Neural progenitor cell (in vitro differentiated cells): ENCODE measurements at regions not wholly inside any gene's neighbourhood (a gene's known extent, or its start where the extent isn't known, plus 50 kb on each side); places are given as distances from the start of the nearest gene placed in this dataset.

Experiments used
- DNase-seq: peaks from one replicate; pipeline ENCODE4 v3.0.0-alpha.2; 2016; ENCODE audit warnings: low spot score
- H2AFZ ChIP-seq: fragments of 200-600 bp; sonication (generic); replicated peaks from 2 replicates; pipeline ENCODE4 v1.6.1; 2016; ENCODE audit warnings: antibody characterized with exemption
- H3F3A ChIP-seq: fragments of 200-600 bp; sonication (generic); 2 replicates; pipeline ENCODE4 v1.6.1; 2016; ENCODE audit warnings: antibody characterized with exemption, low read depth
- H3K27ac ChIP-seq: fragments of 200-600 bp; sonication (generic); 2 replicates; pipeline ENCODE4 v1.5.1; 2016; ENCODE audit warnings: mild to moderate bottlenecking
- H3K27me3 ChIP-seq: fragments of 200-600 bp; sonication (generic); 2 replicates; pipeline ENCODE4 v1.6.1; 2016; ENCODE audit warnings: mild to moderate bottlenecking, moderate library complexity
- H3K36me3 ChIP-seq: fragments of 200-600 bp; sonication (generic); 2 replicates; pipeline ENCODE4 v1.5.1; 2016
- H3K4me1 ChIP-seq: fragments of 200-600 bp; sonication (generic); 2 replicates; pipeline ENCODE4 v1.6.1; 2016; ENCODE audit warnings: mixed run types
- H3K4me2 ChIP-seq: fragments of 200-600 bp; sonication (generic); 2 replicates; pipeline ENCODE4 v1.6.1; 2016
- H3K4me3 ChIP-seq: fragments of 200-600 bp; sonication (generic); 2 replicates; pipeline ENCODE4 v1.5.1; 2016
- H3K79me2 ChIP-seq: fragments of 200-600 bp; sonication (generic); 2 replicates; pipeline ENCODE4 v1.6.1; 2016; ENCODE audit warnings: low read depth
- H3K9ac ChIP-seq: fragments of 200-600 bp; sonication (generic); 2 replicates; pipeline ENCODE4 v1.6.1; 2016
- H3K9me3 ChIP-seq: fragments of 200-600 bp; sonication (generic); 2 replicates; pipeline ENCODE4 v1.5.1; 2016; ENCODE audit warnings: low read depth
- H4K20me1 ChIP-seq: fragments of 200-600 bp; sonication (generic); 2 replicates; pipeline ENCODE4 v1.6.1; 2016; ENCODE audit warnings: low read depth
- H3K27ac Mint-ChIP-seq: 3 replicates; pipeline ENCODE4 v1.8.0; 2021; ENCODE audit warnings: mixed read lengths
- H3K27me3 Mint-ChIP-seq: 2 replicates; pipeline ENCODE4 v1.8.0; 2022; ENCODE audit warnings: low read depth, mild to moderate bottlenecking, inconsistent platforms, moderate library complexity, mixed read lengths; ENCODE audit not compliant: insufficient read depth
- H3K36me3 Mint-ChIP-seq: 3 replicates; pipeline ENCODE4 v1.8.0; 2021; ENCODE audit warnings: mixed read lengths
- H3K4me1 Mint-ChIP-seq: 3 replicates; pipeline ENCODE4 v1.8.0; 2021; ENCODE audit warnings: mixed read lengths
- H3K4me3 Mint-ChIP-seq: 3 replicates; pipeline ENCODE4 v1.8.0; 2021; ENCODE audit warnings: mild to moderate bottlenecking, moderate library complexity, mixed read lengths
- H3K9me3 Mint-ChIP-seq: 3 replicates; pipeline ENCODE4 v1.8.0; 2020; ENCODE audit warnings: mixed read lengths
- CTCF ChIP-seq: fragments of 200-600 bp; sonication (generic); IDR thresholded peaks from 2 replicates; pipeline ENCODE4 v1.5.1; 2017; ENCODE audit warnings: antibody characterized with exemption, mild to moderate bottlenecking
- EZH2 ChIP-seq: fragments of 200-600 bp; sonication (generic); IDR thresholded peaks from 2 replicates; pipeline ENCODE4 v1.6.1; 2017; ENCODE audit warnings: antibody characterized with exemption, mild to moderate bottlenecking, moderate library complexity
- EZH2phosphoT487 ChIP-seq: fragments of 200-600 bp; sonication (generic); IDR thresholded peaks from 2 replicates; pipeline ENCODE4 v1.6.1; 2017; ENCODE audit warnings: antibody characterized with exemption

- no peak overlapping the region for H3K4me2 ChIP-seq
- no peaks in the 10 kb centered on the region for H3K9me3 ChIP-seq
- H2AFZ ChIP-seq: no peak overlapping the region
- Mint-ChIP-seq H3K36me3 (no peaks in the 10 kb centered on the region), H3K4me1 (peaks cover 57% of the 10 kb centered on the region), H3K9me3 (no peaks in the 10 kb centered on the region), H3K4me3 (peak overlapping the region; percentile 15), H3K27me3 (peaks cover 10% of the 10 kb centered on the region), H3K27ac (no peak overlapping the region)
- H3K27ac ChIP-seq: no peak overlapping the region
- no peaks in the 10 kb centered on the region for H3K27me3 ChIP-seq
- peaks cover 9% of the 10 kb centered on the region for H4K20me1 ChIP-seq
- no peak for TF ChIP-seq EZH2phosphoT487
- no peak for TF ChIP-seq EZH2
- no peak for TF ChIP-seq CTCF
- H3F3A ChIP-seq: peaks cover 12% of the 10 kb centered on the region
- H3K4me3 ChIP-seq: no peak overlapping the region
- H3K79me2 ChIP-seq: no peaks in the 10 kb centered on the region
- H3K36me3 ChIP-seq: no peaks in the 10 kb centered on the region
- H3K9ac ChIP-seq: no peak overlapping the region
- no peak for DNase-seq
- peaks cover 25% of the 10 kb centered on the region for H3K4me1 ChIP-seq
Measured at GRCh38 chr16:85208643-85209520, 96.6 kb upstream of the CIBAR2 start.

GRCh38 chr16:85209526-85210121, 97.4 kb upstream of the CIBAR2 start:
- H3K27me3 ChIP-seq: no peaks in the 10 kb centered on the region
- no peak for TF ChIP-seq CTCF
- TF ChIP-seq EZH2: no peak
- no peak for TF ChIP-seq EZH2phosphoT487
- no peaks in the 10 kb centered on the region for H3K9me3 ChIP-seq
- DNase-seq: no peak
- H3K27me3 Mint-ChIP-seq: peaks cover 10% of the 10 kb centered on the region
- H3K36me3 ChIP-seq: no peaks in the 10 kb centered on the region
- H3K9me3 Mint-ChIP-seq: no peaks in the 10 kb centered on the region
- H3F3A ChIP-seq: peaks cover 6% of the 10 kb centered on the region
- H3K79me2 ChIP-seq: no peaks in the 10 kb centered on the region
- H3K27ac Mint-ChIP-seq: no peak overlapping the region
- no peak overlapping the region for H3K27ac ChIP-seq
- H2AFZ ChIP-seq: no peak overlapping the region
- no peak overlapping the region for H3K4me3 Mint-ChIP-seq
- no peak overlapping the region for H3K4me3 ChIP-seq
- H3K4me2 ChIP-seq: no peak overlapping the region
- H3K36me3 Mint-ChIP-seq: no peaks in the 10 kb centered on the region
- H3K4me1 Mint-ChIP-seq: peaks cover 57% of the 10 kb centered on the region
- H4K20me1 ChIP-seq: peaks cover 9% of the 10 kb centered on the region
- peaks cover 25% of the 10 kb centered on the region for H3K4me1 ChIP-seq
- H3K9ac ChIP-seq: no peak overlapping the region

GRCh38 chr16:85210423-85211169, 98.3 kb upstream of the CIBAR2 start:
- no peak overlapping the region for H3K4me3 Mint-ChIP-seq
- peaks cover 2% of the 10 kb centered on the region for H3F3A ChIP-seq
- H3K36me3 ChIP-seq: no peaks in the 10 kb centered on the region
- no peaks in the 10 kb centered on the region for H3K79me2 ChIP-seq
- no peaks in the 10 kb centered on the region for H3K9me3 ChIP-seq
- no peaks in the 10 kb centered on the region for H3K27me3 ChIP-seq
- no peak overlapping the region for H3K27ac Mint-ChIP-seq
- H3K4me3 ChIP-seq: no peak overlapping the region
- H3K27ac ChIP-seq: no peak overlapping the region
- H3K4me1 Mint-ChIP-seq: peaks cover 66% of the 10 kb centered on the region
- peaks cover 22% of the 10 kb centered on the region for H3K4me1 ChIP-seq
- no peak overlapping the region for H3K9ac ChIP-seq
- no peak for TF ChIP-seq EZH2
- TF ChIP-seq EZH2phosphoT487: no peak
- TF ChIP-seq CTCF: no peak
- peaks cover 12% of the 10 kb centered on the region for H3K27me3 Mint-ChIP-seq
- H4K20me1 ChIP-seq: peaks cover 9% of the 10 kb centered on the region
- H3K4me2 ChIP-seq: no peak overlapping the region
- H2AFZ ChIP-seq: no peak overlapping the region
- H3K9me3 Mint-ChIP-seq: no peaks in the 10 kb centered on the region
- H3K36me3 Mint-ChIP-seq: no peaks in the 10 kb centered on the region
- no peak for DNase-seq
